Heart left ventricle (tissue), 16 donors: ENCODE measurements at regions not wholly inside any gene's neighbourhood (a gene's known extent, or its start where the extent isn't known, plus 50 kb on each side); places are given as distances from the start of the nearest gene placed in this dataset.

Experiments used
- ATAC-seq, 4 donors: fragments of 200-7000 bp; cut with Tn5 transposase; one replicate each; pipeline ENCODE4 v1.9.1; 2020 to 2022; ENCODE audit warnings: moderate library complexity in 4 of 4, mild to moderate bottlenecking in 3 of 4, moderate number of reproducible peaks in 1 of 4
- DNase-seq, 5 donors: peaks; one replicate each; pipeline ENCODE4 v3.0.0-alpha.2; 2020
- H3K27ac ChIP-seq, 12 donors: fragments of 200-600 bp; sonication (generic) in 4 of 12; one replicate each; pipeline versions ENCODE4 v1.5.0 to v1.8.0; 2016 to 2022; ENCODE audit warnings: mild to moderate bottlenecking in 2 of 12
- H3K27me3 ChIP-seq, 9 donors: fragments of 200-600 bp; sonication (generic) in 2 of 9; one replicate each; pipeline versions ENCODE4 v1.5.1 to v1.8.0; 2016 to 2022; ENCODE audit warnings: mild to moderate bottlenecking in 3 of 9
- H3K36me3 ChIP-seq, 9 donors: fragments of 200-600 bp; sonication (generic) in 2 of 9; one replicate each; pipeline versions ENCODE4 v1.5.0 to v1.8.0; 2018 to 2022; ENCODE audit warnings: mild to moderate bottlenecking in 2 of 9
- H3K4me1 ChIP-seq, 12 donors: fragments of 200-600 bp; sonication (generic) in 4 of 12; one replicate each; pipeline versions ENCODE4 v1.5.0 to v1.8.0; 2016 to 2022; ENCODE audit warnings: mild to moderate bottlenecking in 3 of 12
- H3K4me3 ChIP-seq, 12 donors: fragments of 200-600 bp; sonication (generic) in 4 of 12; one replicate each; pipeline versions ENCODE4 v1.5.0 to v1.8.0; 2017 to 2022; ENCODE audit warnings: mild to moderate bottlenecking in 9 of 12, moderate library complexity in 4 of 12
- H3K9me3 ChIP-seq, 12 donors: fragments of 200-600 bp; sonication (generic) in 4 of 12; one replicate each; pipeline versions ENCODE4 v1.5.0 to v1.8.0; 2016 to 2022; ENCODE audit warnings: mild to moderate bottlenecking in 1 of 12
- POLR2A ChIP-seq, 2 donors: fragments of 450-650 bp; IDR thresholded peaks; one replicate each; pipeline ENCODE4 v1.6.1; 2017; ENCODE audit warnings: antibody characterized with exemption in 2 of 2, mild to moderate bottlenecking in 2 of 2, moderate library complexity in 2 of 2
- WGBS, 4 donors: extraction: QIAGEN DNeasy Blood & Tissue Kit in 2 of 4; methylation state at CpG; one replicate each; pipeline versions ENCODE4 v1.1.5 to v1.1.7; 2013 to 2018; 5-methylcytosine and 5-hydroxymethylcytosine counted together
- intact Hi-C, 10 donors: fragments of 100-400 bp; cut with DNase I; formaldehyde crosslinking; loops; one replicate each; pipeline versions ENCODE4 v1.11.1 to v1.14.2; 2022
- TF ChIP-seq, protein P1 (sequence below), 12 donors: fragments of 200-600 bp; sonication (generic) in 4 of 12; IDR thresholded peaks; one replicate each; pipeline versions ENCODE4 v1.5.0 to v1.8.0; 2018 to 2022; ENCODE audit warnings: antibody characterized with exemption in 12 of 12, mild to moderate bottlenecking in 5 of 12
- donor health status: ischemic (EF 13 %, LVEDD 7.1; RV severe dilation, severe dysfunction).
- donor health status: healthy with polysubstance abuse.
- donor health status: DM: no; HTN: yes; CAD: no.
- donor health status: DM: no; HTN: no; CAD: no.
- donor health status: ischemic (EF 25% LVEDD 6.9; RV normal size, moderate dysfunction).
- donor health status: ischemic (EF 25% LVEDD 5.7; RV mildly dilated, moderate dysfunction).
- donor health status: healthy.
- donor health status: DM: yes; HTN: yes; CAD: no.
- donor health status: ischemic (EF 35%, LVEDD 5.7; RV mildly dilated, moderate dysfunction).
- donor health status: nonischemic (EF 11% LVEDD 7.7; RV severe dilation, severe dysfunction).
- donor health status: DM: yes; HTN: yes; CAD: no.
- donor health status: PGD.
- donor health status: ischemic (EF 29% LVEDD 5.4; RV normal size, mild dysfunction).
- donor health status: nonischemic (EF 23%, LVEDD 6.1; RV moderate dilation, normal function).

DNA sequence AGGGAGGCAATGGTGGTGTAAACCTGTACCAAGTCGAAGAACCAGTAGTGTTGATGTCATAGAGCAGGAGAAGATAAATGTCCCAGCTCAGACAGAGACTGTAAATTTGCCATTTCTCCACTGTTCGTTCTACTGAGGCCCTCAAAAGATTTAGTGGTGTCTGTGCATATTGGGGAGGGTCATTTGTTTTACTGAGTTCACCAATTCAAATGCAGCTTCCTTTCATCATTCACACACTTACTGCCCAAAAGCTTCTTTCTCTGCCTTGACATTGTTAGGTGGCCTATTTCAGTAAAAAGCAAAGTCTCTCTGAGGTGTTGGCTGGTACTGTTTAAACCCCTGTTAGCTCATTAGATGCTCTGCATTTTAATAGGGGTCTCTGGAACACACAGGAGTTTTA is 86.2 kb upstream of the EDNRB start:
- 85 to 91% (median 86%) methylated on average over 2 of the region's 2 CpGs for WGBS, 4 donors
- TF ChIP-seq, protein P1, sequence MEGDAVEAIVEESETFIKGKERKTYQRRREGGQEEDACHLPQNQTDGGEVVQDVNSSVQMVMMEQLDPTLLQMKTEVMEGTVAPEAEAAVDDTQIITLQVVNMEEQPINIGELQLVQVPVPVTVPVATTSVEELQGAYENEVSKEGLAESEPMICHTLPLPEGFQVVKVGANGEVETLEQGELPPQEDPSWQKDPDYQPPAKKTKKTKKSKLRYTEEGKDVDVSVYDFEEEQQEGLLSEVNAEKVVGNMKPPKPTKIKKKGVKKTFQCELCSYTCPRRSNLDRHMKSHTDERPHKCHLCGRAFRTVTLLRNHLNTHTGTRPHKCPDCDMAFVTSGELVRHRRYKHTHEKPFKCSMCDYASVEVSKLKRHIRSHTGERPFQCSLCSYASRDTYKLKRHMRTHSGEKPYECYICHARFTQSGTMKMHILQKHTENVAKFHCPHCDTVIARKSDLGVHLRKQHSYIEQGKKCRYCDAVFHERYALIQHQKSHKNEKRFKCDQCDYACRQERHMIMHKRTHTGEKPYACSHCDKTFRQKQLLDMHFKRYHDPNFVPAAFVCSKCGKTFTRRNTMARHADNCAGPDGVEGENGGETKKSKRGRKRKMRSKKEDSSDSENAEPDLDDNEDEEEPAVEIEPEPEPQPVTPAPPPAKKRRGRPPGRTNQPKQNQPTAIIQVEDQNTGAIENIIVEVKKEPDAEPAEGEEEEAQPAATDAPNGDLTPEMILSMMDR (IDR thresholded peaks at IDR 0.05), result no peak
- no peak for TF ChIP-seq POLR2A (IDR thresholded peaks at IDR 0.05)
- Histone ChIP-seq H3K27me3 (no peaks in the 10 kb centered on the region), H3K4me1 (no peaks in the 10 kb centered on the region), H3K4me3 (no peak overlapping the region), H3K36me3 (no peaks in the 10 kb centered on the region), H3K9me3 (peaks cover 0 to 23% (median 3%) of the 10 kb centered on the region in 12 donors), H3K27ac (no peak overlapping the region)
- no peak for ATAC-seq
- no peak for DNase-seq
- intact Hi-C loops, result no loop called here

GRCh38 chr13:77999746-78000145 is 81.1 kb upstream of the EDNRB start:
- H3K36me3 ChIP-seq, result no peaks in the 10 kb centered on the region
- H3K9me3 ChIP-seq, result peaks cover 0 to 33% (median 3%) of the 10 kb centered on the region in 12 donors
- H3K4me3 ChIP-seq, result no peak overlapping the region
- intact Hi-C loops, result loop anchor here in 1 of 10 donors (5.0 kb wide), 2 partner anchors 43 to 108 kb away; no protein-coding TSS in a partner anchor
- no peak for ATAC-seq
- DNase-seq, result no peak
- no peaks in the 10 kb centered on the region for H3K4me1 ChIP-seq
- no peak overlapping the region for H3K27ac ChIP-seq
- no peaks in the 10 kb centered on the region for H3K27me3 ChIP-seq
- TF ChIP-seq POLR2A (IDR thresholded peaks at IDR 0.05), result no peak
- TF ChIP-seq, protein P1 (IDR thresholded peaks at IDR 0.05), result no peak

- no peak overlapping the region for H3K4me3 ChIP-seq
- peaks cover 0 to 31% (median 6%) of the 10 kb centered on the region in 12 donors for H3K4me1 ChIP-seq
- intact Hi-C loops, result loop anchor here in 1 of 10 donors (5.0 kb wide), 1 partner anchor 77 kb away; the partner anchor contains the start of gene EDNRB
- H3K27me3 ChIP-seq, result no peaks in the 10 kb centered on the region
- no peak overlapping the region for H3K27ac ChIP-seq
- ATAC-seq (no peak), DNase-seq (no peak)
- TF ChIP-seq, protein P1 (IDR thresholded peaks at IDR 0.05), result no peak
- no peak for TF ChIP-seq POLR2A (IDR thresholded peaks at IDR 0.05)
- H3K36me3 ChIP-seq, result no peaks in the 10 kb centered on the region
- H3K9me3 ChIP-seq, result peaks cover 0 to 14% (median 0%) of the 10 kb centered on the region in 12 donors
- 54 to 65% (median 57%) methylated on average over 3 of the region's 3 CpGs for WGBS, 4 donors
Measured at GRCh38 chr13:77994166-77994565, 75.5 kb upstream of the EDNRB start.

DNA sequence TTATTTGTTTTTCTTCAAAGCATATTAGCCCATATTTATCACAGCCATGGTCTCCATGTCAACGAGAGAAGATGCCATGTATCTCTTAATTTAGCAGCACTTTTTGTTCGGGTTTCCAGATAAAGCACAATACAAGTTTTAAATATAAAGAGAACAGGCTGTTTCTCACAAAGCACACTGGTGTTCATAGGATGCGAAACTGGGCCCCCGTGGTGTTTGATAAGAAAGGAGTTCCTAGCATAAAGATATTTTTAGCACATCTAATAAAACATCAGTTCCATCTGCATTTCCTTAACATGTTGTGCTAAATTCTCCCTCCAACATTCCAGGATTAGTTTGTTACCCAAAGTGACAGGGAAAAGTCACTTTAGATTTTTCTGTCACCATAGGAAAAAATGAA is 72.4 kb upstream of the EDNRB start:
- Histone ChIP-seq H3K27ac (peak overlapping the region in 4 of 12 donors; percentile 4 to 54 (median 38)), H3K9me3 (peaks cover 0 to 4% (median 0%) of the 10 kb centered on the region in 12 donors), H3K4me3 (no peak overlapping the region), H3K4me1 (peaks cover 0 to 35% (median 10%) of the 10 kb centered on the region in 12 donors), H3K36me3 (no peaks in the 10 kb centered on the region), H3K27me3 (no peaks in the 10 kb centered on the region)
- TF ChIP-seq POLR2A (IDR thresholded peaks at IDR 0.05), result no peak
- TF ChIP-seq, protein P1 (IDR thresholded peaks at IDR 0.05), result no peak
- intact Hi-C loops, result loop anchor here in 1 of 10 donors (5.0 kb wide), 1 partner anchor 74 kb away; the partner anchor contains the start of gene EDNRB
- 10 to 13% (median 13%) methylated on average over 4 of the region's 4 CpGs for WGBS, 4 donors
- DNase-seq (peak in 3 of 5 donors; percentile 30 to 34 (median 34)), ATAC-seq (peak; percentile 36 to 67 (median 48))
